SK-N-SH (cell line): ENCODE measurements at regions not wholly inside any gene's neighbourhood (a gene's known extent, or its start where the extent isn't known, plus 50 kb on each side); places are given as distances from the start of the nearest gene placed in this dataset.

ENCODE experiments used
- CTCF ChIA-PET: fragments of 300-600, 350-600 bp; formaldehyde crosslinking; extraction: SDS; loops from one replicate; lab custom pipeline; 2021; lab: Yijun Ruan, JAX
- POLR2A ChIA-PET: fragments of 350-600 bp; sonication (Branson Sonifier 250); formaldehyde crosslinking; extraction: SDS; loops from one replicate; lab custom pipeline; 2020; ENCODE audit warnings: antibody characterized with exemption, inconsistent platforms; lab: Yijun Ruan, JAX
- DNase-seq: peaks from one replicate; pipeline ENCODE4 v3.0.0; 2012
- H2AFZ ChIP-seq: fragments of 200-600 bp; sonication (generic); 2 replicates; pipeline ENCODE4 v1.8.1; 2016; ENCODE audit warnings: antibody characterized with exemption, mild to moderate bottlenecking, low read depth
- H3F3A ChIP-seq: fragments of 200-600 bp; sonication (generic); replicated peaks from 2 replicates; pipeline ENCODE3; 2016; ENCODE audit warnings: antibody characterized with exemption, mild to moderate bottlenecking; ENCODE audit not compliant: insufficient read depth
- H3K27ac ChIP-seq, 2 experiments: fragments of 200-500 bp in 1 of 2; fragments of 200-600 bp in 1 of 2; sonication (Bioruptor generic) in 1 of 2; sonication (generic), shearing (Covaris generic) in 1 of 2; 2 replicates each; pipeline versions ENCODE4 v1.5.1 to v1.6.1; 2014 to 2016; ENCODE audit warnings: low read depth in 2 of 2, inconsistent platforms in 1 of 2, low read length in 1 of 2, mild to moderate bottlenecking in 1 of 2, mixed read lengths in 1 of 2
- H3K27me3 ChIP-seq: fragments of 200-600 bp; sonication (generic), shearing (Covaris generic); 2 replicates; pipeline ENCODE4 v1.6.1; 2016; ENCODE audit warnings: mixed run types; ENCODE audit not compliant: insufficient read depth
- H3K36me3 ChIP-seq, 2 experiments: fragments of 200-500 bp in 1 of 2; fragments of 200-600 bp in 1 of 2; sonication (Bioruptor generic) in 1 of 2; sonication (generic) in 1 of 2; replicated peaks in 1 of 2; 2 replicates each; pipeline versions ENCODE3 to v1.5.1; 2014 to 2016; ENCODE audit warnings: low read length in 1 of 2, mild to moderate bottlenecking in 1 of 2; ENCODE audit not compliant: insufficient read depth in 2 of 2, control insufficient read depth in 1 of 2
- H3K4me1 ChIP-seq, 2 experiments: fragments of 200-500 bp in 1 of 2; fragments of 200-600 bp in 1 of 2; sonication (Bioruptor generic) in 1 of 2; sonication (generic), shearing (Covaris generic) in 1 of 2; 2 replicates each; pipeline versions ENCODE4 v1.5.1 to v1.6.1; 2014 to 2016; ENCODE audit warnings: low read depth in 1 of 2, low read length in 1 of 2, mixed run types in 1 of 2; ENCODE audit not compliant: insufficient read depth in 2 of 2, control insufficient read depth in 1 of 2
- H3K4me2 ChIP-seq: fragments of 200-600 bp; sonication (generic), shearing (Covaris generic); 2 replicates; pipeline ENCODE4 v1.6.1; 2017; ENCODE audit warnings: mixed run types
- H3K4me3 ChIP-seq, 2 experiments: fragments of 200-500 bp in 1 of 2; fragments of 200-600 bp in 1 of 2; sonication (Bioruptor generic) in 1 of 2; sonication (generic), shearing (Covaris generic) in 1 of 2; 2 replicates each; pipeline versions ENCODE4 v1.5.1 to v1.8.1; 2014 to 2016; ENCODE audit warnings: low read depth in 2 of 2, inconsistent platforms in 1 of 2, low read length in 1 of 2, mild to moderate bottlenecking in 1 of 2, mixed read lengths in 1 of 2, moderate library complexity in 1 of 2
- H3K79me2 ChIP-seq: fragments of 200-600 bp; sonication (generic); 2 replicates; pipeline ENCODE4 v1.8.1; 2017; ENCODE audit warnings: mild to moderate bottlenecking; ENCODE audit not compliant: insufficient read depth
- H3K9ac ChIP-seq: fragments of 200-600 bp; sonication (generic); 2 replicates; pipeline ENCODE4 v1.6.1; 2017; ENCODE audit warnings: mixed run types
- H3K9me2 ChIP-seq: fragments of 200-600 bp; sonication (generic); 2 replicates; pipeline ENCODE4 v1.6.1; 2017; ENCODE audit warnings: mixed run types
- H3K9me3 ChIP-seq: fragments of 200-600 bp; sonication (generic); 2 replicates; pipeline ENCODE4 v1.6.1; 2017; ENCODE audit warnings: mixed run types, mild to moderate bottlenecking, moderate library complexity
- H4K20me1 ChIP-seq: fragments of 200-600 bp; sonication (generic); 2 replicates; pipeline ENCODE4 v1.6.1; 2017; ENCODE audit warnings: mild to moderate bottlenecking, mixed run types; ENCODE audit not compliant: insufficient read depth
- CTCF ChIP-seq: fragments of 200-600 bp; sonication (generic); IDR thresholded peaks from 2 replicates; pipeline ENCODE4 v1.6.1; 2017; ENCODE audit warnings: antibody characterized with exemption, mild to moderate bottlenecking, moderate library complexity
- EP300 ChIP-seq, 2 experiments: IDR thresholded peaks; 2 replicates each; pipeline versions ENCODE4 v1.4.0 to v1.6.1; 2012; ENCODE audit warnings: borderline replicate concordance in 1 of 2, low read depth in 1 of 2, low read length in 1 of 2
- GATA2 ChIP-seq: sonication (generic); formaldehyde crosslinking; IDR thresholded peaks from 2 replicates; pipeline ENCODE4 v1.5.0; 2020; ENCODE audit warnings: mild to moderate bottlenecking, missing genetic modification reagents
- IRF3 ChIP-seq: fragments of 150-350 bp; IDR thresholded peaks from 2 replicates; pipeline ENCODE4 v1.6.1; 2016; ENCODE audit warnings: mild to moderate bottlenecking, low read depth, low read length
- MEF2A ChIP-seq: IDR thresholded peaks from 2 replicates; pipeline ENCODE4 v1.4.0; 2012; ENCODE audit warnings: low read depth, borderline replicate concordance
- MXI1 ChIP-seq: IDR thresholded peaks from 2 replicates; pipeline ENCODE4 v1.6.1; 2012; ENCODE audit warnings: mild to moderate bottlenecking, low read depth, low read length, improper control_type of control experiment
- POLR2AphosphoS5 ChIP-seq: IDR thresholded peaks from 2 replicates; pipeline ENCODE4 v1.6.1; 2012; ENCODE audit warnings: low read depth, low read length
- REST ChIP-seq: IDR thresholded peaks from 2 replicates; pipeline ENCODE4 v1.6.1; 2012; ENCODE audit warnings: mild to moderate bottlenecking, low read depth, low read length, moderate library complexity
- RXRA ChIP-seq: IDR thresholded peaks from 2 replicates; pipeline ENCODE4 v1.4.0; 2012; ENCODE audit warnings: low read depth, mild to moderate bottlenecking, borderline replicate concordance
- SIN3A ChIP-seq: IDR thresholded peaks from 2 replicates; pipeline ENCODE4 v1.6.1; 2012; ENCODE audit warnings: low read depth, mild to moderate bottlenecking, low read length, moderate library complexity, borderline replicate concordance
- TCF12 ChIP-seq: IDR thresholded peaks from 2 replicates; pipeline ENCODE4 v1.4.0; 2012
- YY1 ChIP-seq: IDR thresholded peaks from 2 replicates; pipeline ENCODE4 v1.4.0; 2012; ENCODE audit warnings: low read depth, mild to moderate bottlenecking
- ZBTB33 ChIP-seq: IDR thresholded peaks from 2 replicates; pipeline ENCODE4 v1.4.0; 2012; ENCODE audit warnings: low read depth, borderline replicate concordance
- whole genome bisulfite sequencing: methylation state at CpG from one replicate; pipeline ENCODE4 v1.1.6; 2017; ENCODE audit warnings: low lambda C conversion rate; 5-methylcytosine and 5-hydroxymethylcytosine counted together

GRCh38 chr2:59276917-59277316 lies 1035.8 kb upstream of the FANCL start:
- no peaks in the 10 kb centered on the region for H3K36me3 ChIP-seq
- no peaks in the 10 kb centered on the region for H3K9me2 ChIP-seq
- no peaks in the 10 kb centered on the region for H3K9me3 ChIP-seq
- TF ChIP-seq GATA2 (CRISPR knock-in tag) (no peak), SIN3A (no peak), MEF2A (no peak)
- H3K9ac ChIP-seq: no peak overlapping the region
- 42% methylated on average over 3 of the region's 3 CpGs for WGBS
- H3K4me3 ChIP-seq: no peak overlapping the region
- H3K79me2 ChIP-seq: no peaks in the 10 kb centered on the region
- no peak overlapping the region for H3K4me2 ChIP-seq
- POLR2A ChIA-PET: no interaction called here
- H4K20me1 ChIP-seq: no peaks in the 10 kb centered on the region
- H3F3A ChIP-seq: no peaks in the 10 kb centered on the region
- H3K27me3 ChIP-seq: no peaks in the 10 kb centered on the region
- DNase-seq: no peak
- H3K4me1 ChIP-seq: no peaks in the 10 kb centered on the region
- no peak overlapping the region for H2AFZ ChIP-seq
- no peak overlapping the region for H3K27ac ChIP-seq
- CTCF ChIA-PET: interaction anchor here (1.2 kb wide), 1 partner anchor 12 kb away, joined by 4 read pairs; no protein-coding TSS in a partner anchor

GRCh38 chr2:59276033-59276432 lies 1034.9 kb upstream of the FANCL start:
- Histone ChIP-seq H3K79me2 (no peaks in the 10 kb centered on the region), H3K36me3 (no peaks in the 10 kb centered on the region), H3K27me3 (no peaks in the 10 kb centered on the region), H2AFZ (no peak overlapping the region), H3K9ac (no peak overlapping the region), H4K20me1 (no peaks in the 10 kb centered on the region), H3F3A (no peaks in the 10 kb centered on the region), H3K4me2 (no peak overlapping the region), H3K4me1 (no peaks in the 10 kb centered on the region), H3K9me2 (no peaks in the 10 kb centered on the region), H3K27ac (no peak overlapping the region), H3K9me3 (no peaks in the 10 kb centered on the region), H3K4me3 (no peak overlapping the region)
- TF ChIP-seq CTCF: peak; percentile 52
- no peak for TF ChIP-seq IRF3
- TF ChIP-seq RXRA: no peak
- TF ChIP-seq POLR2AphosphoS5: no peak
- no peak for DNase-seq
- ChIA-PET CTCF (interaction anchor here (0.7 to 1.2 kb wide), 3 partner anchors 11 to 504 kb away, joined by 3 to 4 read pairs (median 3); no protein-coding TSS in a partner anchor), POLR2A (no interaction called here)
- WGBS: 32% methylated on average over 2 of the region's 2 CpGs

GRCh38 chr2:59266453-59266852 lies 1025.3 kb upstream of the FANCL start:
- no peaks in the 10 kb centered on the region for H3F3A ChIP-seq
- POLR2A ChIA-PET: no interaction called here
- H3K36me3 ChIP-seq: no peaks in the 10 kb centered on the region
- H4K20me1 ChIP-seq: no peaks in the 10 kb centered on the region
- H3K79me2 ChIP-seq: no peaks in the 10 kb centered on the region
- H3K9ac ChIP-seq: no peak overlapping the region
- no peak overlapping the region for H3K4me3 ChIP-seq
- 38% methylated on average over 2 of the region's 2 CpGs for WGBS
- no peak overlapping the region for H3K4me2 ChIP-seq
- H3K27me3 ChIP-seq: no peaks in the 10 kb centered on the region
- H2AFZ ChIP-seq: no peak overlapping the region
- no peak for DNase-seq
- no peaks in the 10 kb centered on the region for H3K9me3 ChIP-seq
- H3K9me2 ChIP-seq: no peaks in the 10 kb centered on the region
- no peak for TF ChIP-seq MXI1
- no peak for TF ChIP-seq EP300 (IDR thresholded peaks at IDR 0.05; ENCODE audit: borderline replicate concordance in 1 of 2, low read depth in 1 of 2, low read length in 1 of 2)
- no peak for TF ChIP-seq YY1
- no peak for TF ChIP-seq TCF12
- TF ChIP-seq ZBTB33: no peak
- TF ChIP-seq REST: no peak
- H3K4me1 ChIP-seq: no peaks in the 10 kb centered on the region
- H3K27ac ChIP-seq: no peak overlapping the region
- CTCF ChIA-PET: interaction anchor here (0.8 kb wide), 1 partner anchor 28 kb away, joined by 3 read pairs; no protein-coding TSS in a partner anchor
